Esophagus muscularis mucosa (tissue), 4 donors: ENCODE measurements at regions not wholly inside any gene's neighbourhood (a gene's known extent, or its start where the extent isn't known, plus 50 kb on each side); places are given as distances from the start of the nearest gene placed in this dataset.

Source experiments
- EP300 ChIP-seq: sonication (generic); formaldehyde crosslinking; IDR thresholded peaks from one replicate; pipeline ENCODE4 v1.6.1; 2017; ENCODE audit warnings: antibody characterized with exemption
- POLR2A ChIP-seq: fragments of 450-650 bp; IDR thresholded peaks from one replicate; pipeline ENCODE4 v1.6.1; 2017; ENCODE audit warnings: antibody characterized with exemption, moderate library complexity, mild to moderate bottlenecking, low read depth
- POLR2AphosphoS5 ChIP-seq, 2 donors: sonication (generic); formaldehyde crosslinking; IDR thresholded peaks; one replicate each; pipeline ENCODE4 v1.6.1; 2017; ENCODE audit warnings: antibody characterized with exemption in 2 of 2
- TF ChIP-seq, protein P1 (sequence below), 3 experiments: fragments of 200-600 bp in 2 of 3; fragments of 450-650 bp in 1 of 3; sonication (generic) in 2 of 3; IDR thresholded peaks; one replicate each; pipeline ENCODE4 v1.5.1; 2017 to 2019; ENCODE audit warnings: antibody characterized with exemption in 3 of 3, mild to moderate bottlenecking in 2 of 3, moderate library complexity in 1 of 3

DNA sequence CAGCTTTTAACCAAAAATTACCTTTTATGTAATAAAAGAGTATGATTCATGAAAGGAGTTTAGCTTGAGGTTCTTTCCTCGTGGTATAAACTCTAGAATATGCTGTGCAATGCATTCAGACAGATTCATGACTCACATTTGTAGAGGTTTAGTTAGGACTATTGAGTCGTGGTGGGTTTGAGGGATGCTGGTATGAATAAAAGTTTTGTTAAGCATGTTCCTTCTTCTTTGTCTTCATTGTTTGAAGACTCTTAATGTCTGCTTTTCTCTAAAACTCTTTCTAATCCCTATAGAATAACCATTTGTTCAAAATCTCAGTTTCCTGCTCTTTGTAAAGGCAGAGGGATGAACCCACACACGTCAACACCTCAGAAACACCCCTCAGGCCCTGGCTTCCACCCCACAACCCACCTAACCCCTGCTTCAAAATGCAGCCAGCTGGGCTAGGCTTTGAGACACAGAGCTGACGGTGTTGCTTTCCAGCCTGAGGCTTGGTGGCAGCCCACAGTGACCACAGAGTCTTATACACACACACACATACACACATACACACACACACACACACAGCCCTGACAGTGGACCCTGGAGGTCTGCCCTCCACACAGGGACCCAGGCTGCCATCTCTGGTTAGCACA is 69.0 kb upstream of the IRX1 start:
- TF ChIP-seq, protein P1, sequence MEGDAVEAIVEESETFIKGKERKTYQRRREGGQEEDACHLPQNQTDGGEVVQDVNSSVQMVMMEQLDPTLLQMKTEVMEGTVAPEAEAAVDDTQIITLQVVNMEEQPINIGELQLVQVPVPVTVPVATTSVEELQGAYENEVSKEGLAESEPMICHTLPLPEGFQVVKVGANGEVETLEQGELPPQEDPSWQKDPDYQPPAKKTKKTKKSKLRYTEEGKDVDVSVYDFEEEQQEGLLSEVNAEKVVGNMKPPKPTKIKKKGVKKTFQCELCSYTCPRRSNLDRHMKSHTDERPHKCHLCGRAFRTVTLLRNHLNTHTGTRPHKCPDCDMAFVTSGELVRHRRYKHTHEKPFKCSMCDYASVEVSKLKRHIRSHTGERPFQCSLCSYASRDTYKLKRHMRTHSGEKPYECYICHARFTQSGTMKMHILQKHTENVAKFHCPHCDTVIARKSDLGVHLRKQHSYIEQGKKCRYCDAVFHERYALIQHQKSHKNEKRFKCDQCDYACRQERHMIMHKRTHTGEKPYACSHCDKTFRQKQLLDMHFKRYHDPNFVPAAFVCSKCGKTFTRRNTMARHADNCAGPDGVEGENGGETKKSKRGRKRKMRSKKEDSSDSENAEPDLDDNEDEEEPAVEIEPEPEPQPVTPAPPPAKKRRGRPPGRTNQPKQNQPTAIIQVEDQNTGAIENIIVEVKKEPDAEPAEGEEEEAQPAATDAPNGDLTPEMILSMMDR (IDR thresholded peaks at IDR 0.05), result no peak
- no peak for TF ChIP-seq POLR2A
- no peak for TF ChIP-seq EP300
- TF ChIP-seq POLR2AphosphoS5 (IDR thresholded peaks at IDR 0.05), result no peak
